OCI-LY3 (cell line): ENCODE measurements at regions not wholly inside any gene's neighbourhood (a gene's known extent, or its start where the extent isn't known, plus 50 kb on each side); places are given as distances from the start of the nearest gene placed in this dataset.

Experiments
- H2AFZ ChIP-seq: fragments of 200-600, 300-600 bp; shearing (Covaris generic); 2 replicates; pipeline ENCODE4 v1.6.0; 2014; ENCODE audit warnings: antibody characterized with exemption, low read depth, low read length
- H3K27ac ChIP-seq: fragments of 200-600, 300-600 bp; sonication (generic); 2 replicates; pipeline ENCODE4 v1.5.1; 2014; ENCODE audit warnings: mild to moderate bottlenecking, low read length, moderate library complexity, mixed read lengths
- H3K27me3 ChIP-seq: fragments of 200-600, 300-600 bp; sonication (generic); 2 replicates; pipeline ENCODE4 v1.6.1; 2014; ENCODE audit warnings: low read depth, low read length, mixed read lengths
- H3K36me3 ChIP-seq: fragments of 200-600, 300-600 bp; sonication (generic); replicated peaks from 2 replicates; pipeline ENCODE3; 2014; ENCODE audit warnings: low read depth, low read length, mixed read lengths
- H3K4me1 ChIP-seq: fragments of 300-600, 200-600 bp; sonication (generic); 2 replicates; pipeline ENCODE4 v1.6.1; 2014; ENCODE audit warnings: low read length, mixed read lengths
- H3K4me2 ChIP-seq: fragments of 200-600, 300-600 bp; sonication (generic); 2 replicates; pipeline ENCODE4 v1.6.1; 2014; ENCODE audit warnings: low read length, mixed read lengths
- H3K4me3 ChIP-seq: fragments of 300-600, 200-600 bp; sonication (generic); 2 replicates; pipeline ENCODE4 v1.5.1; 2014; ENCODE audit warnings: antibody characterized with exemption, mild to moderate bottlenecking, low read length, moderate library complexity
- H3K79me2 ChIP-seq: fragments of 300-600, 200-600 bp; shearing (Covaris generic); 2 replicates; pipeline ENCODE4 v1.6.1; 2014; ENCODE audit warnings: mild to moderate bottlenecking, low read length, mixed read lengths
- H3K9ac ChIP-seq: fragments of 300-600, 200-600 bp; shearing (Covaris generic); 2 replicates; pipeline ENCODE4 v1.6.0; 2014; ENCODE audit warnings: mild to moderate bottlenecking, low read length, moderate library complexity
- H3K9me3 ChIP-seq: fragments of 200-600, 300-600 bp; shearing (Covaris generic); 2 replicates; pipeline ENCODE4 v1.6.1; 2014; ENCODE audit warnings: low read length, mixed read lengths; ENCODE audit not compliant: insufficient read depth
- H4K20me1 ChIP-seq: fragments of 200-600, 300-600 bp; sonication (generic); 2 replicates; pipeline ENCODE4 v1.6.1; 2016; ENCODE audit warnings: low read length, mixed read lengths; ENCODE audit not compliant: insufficient read depth
- CTCF ChIP-seq: fragments of 200-600, 300-600 bp; sonication (generic); IDR thresholded peaks from 2 replicates; pipeline ENCODE4 v1.5.1; 2014; ENCODE audit warnings: antibody characterized with exemption, low read length, low read depth
- EZH2phosphoT487 ChIP-seq: fragments of 200-600 bp; shearing (Covaris generic); IDR thresholded peaks from 2 replicates; pipeline ENCODE4 v1.6.1; 2018; ENCODE audit warnings: antibody characterized with exemption, mixed run types, low read depth

GRCh38 chr13:97588993-97589392, 155.0 kb downstream of the RAP2A start:
- TF ChIP-seq CTCF (no peak), EZH2phosphoT487 (no peak)
- Histone ChIP-seq H3K27me3 (no peaks in the 10 kb centered on the region), H3K27ac (no peak overlapping the region), H3K36me3 (no peaks in the 10 kb centered on the region), H3K9ac (no peak overlapping the region), H2AFZ (no peak overlapping the region), H4K20me1 (no peaks in the 10 kb centered on the region), H3K4me3 (no peak overlapping the region), H3K4me1 (no peaks in the 10 kb centered on the region), H3K4me2 (no peak overlapping the region), H3K9me3 (no peaks in the 10 kb centered on the region), H3K79me2 (no peaks in the 10 kb centered on the region)

GRCh38 chr13:97600458-97601075, 166.6 kb downstream of the RAP2A start:
- H3K9ac ChIP-seq = no peak overlapping the region
- no peak overlapping the region for H3K4me3 ChIP-seq
- no peaks in the 10 kb centered on the region for H3K4me1 ChIP-seq
- H3K36me3 ChIP-seq = no peaks in the 10 kb centered on the region
- H4K20me1 ChIP-seq = no peaks in the 10 kb centered on the region
- no peak overlapping the region for H2AFZ ChIP-seq
- TF ChIP-seq EZH2phosphoT487 = no peak
- TF ChIP-seq CTCF = no peak
- H3K27ac ChIP-seq = no peak overlapping the region
- H3K79me2 ChIP-seq = no peaks in the 10 kb centered on the region
- no peak overlapping the region for H3K4me2 ChIP-seq
- no peaks in the 10 kb centered on the region for H3K9me3 ChIP-seq
- no peaks in the 10 kb centered on the region for H3K27me3 ChIP-seq

- H4K20me1 ChIP-seq = no peaks in the 10 kb centered on the region
- no peak overlapping the region for H3K4me3 ChIP-seq
- peaks cover 12% of the 10 kb centered on the region for H3K27me3 ChIP-seq
- no peak overlapping the region for H3K9ac ChIP-seq
- no peaks in the 10 kb centered on the region for H3K79me2 ChIP-seq
- no peaks in the 10 kb centered on the region for H3K4me1 ChIP-seq
- H3K4me2 ChIP-seq = no peak overlapping the region
- TF ChIP-seq CTCF = no peak
- no peak for TF ChIP-seq EZH2phosphoT487
- no peak overlapping the region for H3K27ac ChIP-seq
- no peak overlapping the region for H2AFZ ChIP-seq
- no peaks in the 10 kb centered on the region for H3K9me3 ChIP-seq
- no peaks in the 10 kb centered on the region for H3K36me3 ChIP-seq
These were observed 181.3 kb downstream of the RAP2A start for GRCh38 chr13:97615266-97615665.

GRCh38 chr13:97616385-97616784, 182.4 kb downstream of the RAP2A start:
- no peak overlapping the region for H2AFZ ChIP-seq
- no peaks in the 10 kb centered on the region for H4K20me1 ChIP-seq
- H3K79me2 ChIP-seq = no peaks in the 10 kb centered on the region
- no peaks in the 10 kb centered on the region for H3K9me3 ChIP-seq
- no peak overlapping the region for H3K4me3 ChIP-seq
- TF ChIP-seq CTCF (no peak), EZH2phosphoT487 (no peak)
- no peak overlapping the region for H3K27ac ChIP-seq
- H3K9ac ChIP-seq = no peak overlapping the region
- no peak overlapping the region for H3K4me2 ChIP-seq
- H3K4me1 ChIP-seq = no peaks in the 10 kb centered on the region
- H3K27me3 ChIP-seq = peaks cover 12% of the 10 kb centered on the region
- no peaks in the 10 kb centered on the region for H3K36me3 ChIP-seq
